ENCODE measurements at regions not wholly inside any gene's neighbourhood (a gene's known extent, or its start where the extent isn't known, plus 50 kb on each side); places are given as distances from the start of the nearest gene placed in this dataset.
"Not testable (repeated sequence)": the region's sequence is repeated elsewhere in the genome, so short reads cannot be mapped to it uniquely, and the experiment has no call there.

DNA sequence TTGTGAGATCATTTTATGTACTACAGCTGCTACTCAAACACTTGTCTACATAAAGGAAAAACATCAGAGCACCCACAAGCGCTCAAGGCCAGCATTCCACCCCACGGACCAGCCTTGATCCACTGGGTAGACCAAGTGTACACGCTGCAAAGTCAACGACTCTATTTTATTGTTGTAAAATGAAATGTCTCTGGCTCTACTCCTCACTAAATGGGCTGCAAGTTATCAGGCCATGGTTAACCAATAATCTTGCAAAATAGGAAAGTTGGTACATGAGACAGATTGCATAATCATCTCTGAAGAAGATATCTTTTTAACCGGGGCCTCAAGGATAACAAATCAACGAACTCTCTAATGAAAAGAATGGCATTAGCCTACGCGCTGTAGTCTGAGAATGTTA, 69.9 kb upstream of the FOXN3 start:
- no peak for DNase-seq

DNA sequence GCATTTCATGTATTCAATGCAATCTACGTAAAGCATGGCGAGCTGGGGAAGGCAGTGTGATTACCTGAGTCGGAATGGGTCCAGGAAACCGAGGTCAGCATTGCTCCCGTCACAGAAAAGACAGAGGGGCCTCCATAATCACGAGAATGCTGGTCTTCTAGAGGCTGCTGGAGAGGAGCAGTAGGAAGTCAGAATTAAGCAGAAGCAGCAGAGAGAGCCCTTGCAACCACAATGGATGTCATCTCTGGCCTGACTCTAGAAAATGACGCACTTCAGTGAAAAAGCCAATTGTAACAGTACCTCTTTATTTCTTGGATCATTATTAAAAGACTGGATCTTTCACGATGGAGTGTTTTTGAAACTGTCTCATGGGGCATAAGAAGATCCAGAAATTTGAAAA, 69.5 kb upstream of the FOXN3 start:
- no peak for DNase-seq

- no peak for DNase-seq
These were observed 68.2 kb upstream of the FOXN3 start for GRCh38 chr14:89485264-89485663.

- no peak for DNase-seq
These were observed 67.2 kb upstream of the FOXN3 start for GRCh38 chr14:89484051-89484844.

DNA sequence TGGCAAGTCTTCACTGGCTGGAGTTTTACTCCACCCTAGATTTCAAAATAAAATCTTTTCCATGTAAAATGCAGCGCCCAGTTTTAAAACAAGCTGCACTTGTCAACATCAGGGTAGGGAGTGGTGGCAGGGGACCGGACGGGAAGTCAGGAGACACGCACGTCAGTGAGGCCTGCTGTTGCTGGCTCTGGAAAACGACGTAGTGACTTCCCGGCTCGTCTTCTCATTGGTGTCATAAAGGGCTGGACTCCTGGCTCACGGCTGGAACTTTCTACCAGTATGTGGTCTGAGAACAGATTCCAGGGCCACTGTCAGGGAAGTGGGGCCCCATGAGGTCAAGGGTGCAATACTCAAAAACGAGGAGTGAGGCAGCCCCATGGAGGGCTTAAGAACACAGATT, 64.2 kb upstream of the FOXN3 start:
- no peak for DNase-seq

DNA sequence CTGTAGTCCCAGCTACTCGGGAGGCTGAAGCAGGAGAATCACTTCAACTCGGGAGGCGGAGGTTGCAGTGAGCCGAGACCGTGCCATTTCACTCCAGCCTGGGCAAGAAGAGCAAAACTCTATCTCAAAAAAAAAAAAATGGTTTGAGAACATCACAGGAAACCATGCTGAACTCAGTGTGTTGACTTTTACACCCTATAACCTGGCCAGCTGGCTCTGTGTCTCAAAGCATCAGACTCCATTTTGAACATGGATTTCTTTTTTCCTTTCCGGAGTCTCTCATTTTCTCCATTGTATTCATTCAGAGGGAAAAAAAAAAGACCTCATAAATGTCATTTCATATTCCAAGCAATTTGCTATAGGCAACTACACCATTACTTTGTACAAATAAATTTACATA, 63.2 kb upstream of the FOXN3 start:
- DNase-seq, result no peak

GRCh38 chr14:89479802-89480201, 62.8 kb upstream of the FOXN3 start:
- DNase-seq, result no peak

GRCh38 chr14:89477391-89477790, 60.4 kb upstream of the FOXN3 start:
- no peak for DNase-seq

GRCh38 chr14:89476354-89476896, 59.4 kb upstream of the FOXN3 start:
- DNase-seq, result no peak

DNA sequence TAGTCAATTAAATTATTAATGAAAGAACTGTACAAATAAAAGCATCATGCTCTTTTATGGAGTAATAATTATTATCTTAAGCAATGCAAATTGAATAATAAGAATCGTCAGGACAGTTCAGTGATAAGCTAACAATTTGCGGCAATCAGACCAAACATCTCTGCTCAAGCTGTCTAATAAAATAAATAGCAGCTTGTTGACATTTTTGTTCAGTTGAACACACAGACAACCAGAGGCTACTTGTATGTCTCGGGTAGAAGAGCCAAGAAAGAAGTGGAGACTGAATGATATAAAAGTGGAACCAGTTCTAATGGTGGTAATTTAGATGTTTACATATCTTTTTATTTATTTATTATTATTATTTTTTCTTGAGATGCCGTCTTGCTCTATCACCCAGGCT, 57.4 kb upstream of the FOXN3 start:
- DNase-seq, result no peak

DNA sequence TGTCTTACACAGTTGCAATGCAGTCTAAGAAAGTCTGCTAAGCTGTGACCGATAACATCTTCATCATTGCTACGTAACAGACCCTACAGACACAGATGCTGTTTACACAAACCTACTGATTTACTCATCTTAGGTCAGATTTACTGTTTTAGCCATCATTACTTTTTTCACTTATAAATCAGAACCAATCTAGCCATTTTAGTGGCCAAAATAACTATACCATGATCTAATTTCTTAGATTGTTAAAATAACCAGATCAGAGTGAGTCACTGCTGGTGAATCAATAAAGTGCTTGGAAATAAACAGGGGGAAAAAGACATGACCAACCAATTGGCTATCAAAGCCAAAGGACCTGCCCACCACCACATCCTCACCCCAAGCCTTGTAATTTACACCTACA, 57.0 kb upstream of the FOXN3 start:
- no peak for DNase-seq

- no peak for DNase-seq
These were observed 56.5 kb upstream of the FOXN3 start for GRCh38 chr14:89473569-89473968.

DNA sequence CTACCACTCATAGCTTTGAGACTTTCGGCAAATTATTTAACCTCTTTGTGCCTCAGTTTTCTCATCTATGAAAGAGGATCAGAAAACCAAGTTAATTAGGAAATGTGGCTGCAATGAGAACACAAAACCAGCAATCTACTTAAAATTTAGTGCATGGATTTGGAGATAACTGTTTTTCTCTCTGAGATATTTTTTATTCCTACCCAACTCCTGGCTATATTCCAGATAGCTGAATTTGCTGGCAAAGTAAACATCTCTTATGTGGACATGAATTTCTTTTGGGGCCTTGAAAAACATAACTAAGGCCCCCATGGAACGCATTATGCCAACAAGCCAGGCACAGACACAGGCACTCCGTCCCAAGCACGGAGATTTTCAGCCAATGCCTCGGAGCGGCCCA, 53.4 kb upstream of the FOXN3 start:
- no peak for DNase-seq

- no peak for DNase-seq
These were observed 52.5 kb upstream of the FOXN3 start for GRCh38 chr14:89469210-89470198.

DNA sequence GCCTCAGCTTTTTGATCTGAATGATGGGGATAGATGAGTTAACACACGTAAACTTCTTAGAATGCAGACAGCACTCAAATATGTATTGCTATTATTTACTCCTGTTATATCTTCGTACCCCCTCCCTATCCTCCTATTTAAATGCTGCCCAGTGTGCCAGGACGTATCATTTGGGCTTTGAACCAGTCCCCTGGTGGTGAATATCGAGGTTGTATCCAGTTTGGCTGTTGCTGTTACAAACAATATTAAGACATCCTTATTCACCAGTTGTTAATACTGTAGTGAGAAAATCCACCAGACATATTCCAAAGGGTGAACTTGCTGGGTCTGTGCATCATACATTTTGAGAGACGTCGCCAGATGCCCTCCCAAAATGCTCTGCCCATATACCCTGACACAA, 51.5 kb upstream of the FOXN3 start:
- no peak for DNase-seq

DNA sequence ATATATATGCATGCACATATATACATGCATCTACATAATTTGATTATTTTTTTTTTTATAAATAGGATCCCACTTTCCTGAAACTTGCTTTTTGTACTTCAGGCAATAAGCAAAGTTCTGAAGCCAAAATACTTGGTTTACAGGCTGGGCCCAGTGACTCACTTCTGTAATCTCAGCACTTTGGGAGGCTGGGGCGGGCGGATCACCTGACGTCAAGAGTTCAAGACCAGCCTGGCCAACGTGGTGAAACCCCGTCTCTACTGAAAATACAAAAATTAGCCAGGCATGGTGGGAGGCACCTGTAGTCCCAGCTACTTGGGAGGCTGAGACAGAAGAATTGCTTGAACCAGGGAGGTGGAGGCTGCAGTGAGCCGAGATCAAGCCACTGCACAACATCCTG, 51.0 kb upstream of the FOXN3 start:
- DNase-seq, result not testable (repeated sequence)

DNA sequence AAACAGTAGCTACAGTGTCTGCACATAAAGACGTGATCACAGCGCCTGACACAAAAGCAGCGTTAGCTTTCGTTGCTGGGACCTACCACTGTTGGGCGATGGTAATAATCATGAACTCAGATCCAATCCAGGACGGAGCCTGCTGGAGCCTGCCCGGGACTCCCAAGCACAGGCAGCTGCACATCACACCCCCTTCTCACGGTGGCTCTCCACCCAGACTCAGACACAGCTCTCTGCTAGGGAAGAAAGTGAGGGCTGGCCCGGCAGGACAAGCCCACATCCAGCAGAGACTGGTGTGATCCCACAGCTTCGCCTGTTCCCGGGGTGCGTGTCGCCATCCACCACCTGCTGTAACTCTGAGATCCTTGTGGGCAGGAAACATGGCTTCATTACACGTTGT, 49.9 kb upstream of the FOXN3 start:
- no peak for DNase-seq

Data from CD4-positive, alpha-beta T cell treated with Interleukin-6 for 4 hours (primary cell).